Mammary epithelial cell (primary cell): ENCODE measurements at regions not wholly inside any gene's neighbourhood (a gene's known extent, or its start where the extent isn't known, plus 50 kb on each side); places are given as distances from the start of the nearest gene placed in this dataset.

Experiments used
- CTCF ChIP-seq, 2 donors: IDR thresholded peaks in 1 of 2; conservative IDR thresholded peaks in 1 of 2; 2 replicates each; pipeline ENCODE4 v1.5.1; 2011 to 2012; ENCODE audit warnings: inconsistent platforms in 2 of 2, low read length in 2 of 2, mild to moderate bottlenecking in 2 of 2, control low read depth in 1 of 2, low read depth in 1 of 2; ENCODE audit not compliant: insufficient read depth in 1 of 2; ENCODE audit errors: extremely low read depth in 1 of 2
- EZH2 ChIP-seq: IDR thresholded peaks from 2 replicates; pipeline ENCODE4 v1.6.1; 2012; ENCODE audit warnings: low read length, inconsistent platforms, borderline replicate concordance

- TF ChIP-seq CTCF (conservative IDR thresholded peaks at IDR 0.05 in 1 of 2, IDR thresholded peaks at IDR 0.05 in 1 of 2; ENCODE audit: extremely low read depth in 1 of 2, insufficient read depth in 1 of 2, low read depth in 1 of 2, low read length in 2 of 2) (no peak), EZH2 (no peak)
Measured at GRCh38 chr2:242015108-242016065, 145.9 kb downstream of the RTP5 start.
